ENCODE measurements at regions not wholly inside any gene's neighbourhood (a gene's known extent, or its start where the extent isn't known, plus 50 kb on each side); places are given as distances from the start of the nearest gene placed in this dataset.
"Not testable (repeated sequence)": the region's sequence is repeated elsewhere in the genome, so short reads cannot be mapped to it uniquely, and the experiment has no call there.

GRCh38 chr5:36786448-36787012, 90.0 kb upstream of the NIPBL start:
- DNase-seq, result no peak

DNA sequence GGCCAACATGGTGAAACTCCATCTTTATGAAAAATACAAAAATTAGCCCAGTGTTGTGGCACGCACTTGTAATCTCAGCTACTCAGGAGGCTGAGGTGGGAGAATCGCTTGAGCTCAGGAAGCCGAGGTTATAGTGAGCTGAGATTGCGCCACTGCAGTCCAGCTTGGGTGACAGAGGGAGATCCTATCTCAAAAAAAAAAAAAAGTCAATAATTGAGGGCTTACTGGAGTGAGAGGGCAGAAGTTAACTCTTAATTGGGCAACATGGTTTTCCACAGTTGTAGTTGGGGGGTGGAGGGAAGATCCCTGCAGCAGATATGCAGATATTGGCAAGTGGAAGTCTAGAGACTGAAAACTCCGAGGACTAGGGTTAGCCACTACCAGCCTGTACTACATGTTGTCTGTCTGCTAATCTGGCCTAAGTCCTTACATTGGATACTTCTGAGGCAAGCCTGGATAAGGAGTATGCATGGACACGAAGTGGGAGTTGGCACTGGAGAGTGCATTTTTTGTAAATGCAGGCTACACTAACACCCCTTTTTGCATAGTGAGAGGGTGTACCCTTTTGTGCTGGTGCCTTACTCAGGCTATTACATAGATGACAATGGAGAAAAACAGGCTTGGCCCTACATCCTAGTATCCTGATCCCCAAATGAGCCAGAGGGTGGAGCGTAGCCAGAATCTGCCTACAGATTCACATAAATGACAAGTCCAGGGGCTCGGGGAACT, 89.0 kb upstream of the NIPBL start:
- peak; percentile 50 for DNase-seq

DNA sequence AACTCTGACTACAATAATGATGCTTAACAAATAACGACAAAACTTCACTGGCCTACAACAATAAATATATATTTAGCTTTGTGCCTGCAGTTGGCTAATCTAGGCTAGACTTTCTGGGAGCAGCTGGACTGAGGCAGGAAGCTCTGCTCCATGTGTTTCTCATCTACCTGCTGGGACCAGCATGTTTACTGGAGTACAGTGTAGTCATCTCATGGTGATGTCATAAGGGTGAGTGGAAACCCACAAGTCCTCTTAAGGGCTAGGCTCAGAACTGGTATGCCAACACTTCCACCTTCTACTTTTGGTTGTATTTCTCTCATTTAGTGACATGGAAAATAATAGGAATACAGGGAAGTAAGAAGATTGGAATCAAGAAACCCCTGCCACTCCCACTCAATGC, 85.7 kb upstream of the NIPBL start:
- DNase-seq, result no peak

DNA sequence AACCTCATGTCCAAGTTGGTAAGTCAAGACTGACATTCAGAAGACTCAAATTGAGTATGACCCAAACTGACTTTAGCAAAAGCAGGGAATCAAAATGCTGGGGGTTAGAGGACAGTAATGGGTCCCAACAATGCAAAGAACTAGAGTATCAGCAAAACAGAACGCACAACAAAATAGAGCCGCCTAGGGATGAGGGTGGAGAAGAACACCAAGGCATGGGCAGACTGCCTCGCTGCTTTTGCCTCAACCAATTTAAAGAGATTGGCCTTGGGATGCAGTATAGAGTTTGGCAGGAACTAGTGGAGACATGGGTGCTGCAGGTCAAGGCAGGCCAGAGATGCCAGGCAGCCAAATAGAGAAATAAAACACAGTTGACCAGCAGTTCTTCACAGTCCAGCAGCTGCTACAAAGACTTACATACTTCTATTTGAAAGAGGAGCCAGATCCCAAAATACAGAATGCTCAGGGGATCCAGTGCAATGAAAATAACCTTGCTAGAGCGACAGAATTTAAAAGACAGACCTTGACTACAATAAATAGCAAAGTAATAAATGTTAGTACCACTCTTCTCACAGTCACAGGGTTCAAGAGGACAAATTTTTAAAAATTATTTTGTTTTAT, 83.9 kb upstream of the NIPBL start:
- DNase-seq, result no peak

DNA sequence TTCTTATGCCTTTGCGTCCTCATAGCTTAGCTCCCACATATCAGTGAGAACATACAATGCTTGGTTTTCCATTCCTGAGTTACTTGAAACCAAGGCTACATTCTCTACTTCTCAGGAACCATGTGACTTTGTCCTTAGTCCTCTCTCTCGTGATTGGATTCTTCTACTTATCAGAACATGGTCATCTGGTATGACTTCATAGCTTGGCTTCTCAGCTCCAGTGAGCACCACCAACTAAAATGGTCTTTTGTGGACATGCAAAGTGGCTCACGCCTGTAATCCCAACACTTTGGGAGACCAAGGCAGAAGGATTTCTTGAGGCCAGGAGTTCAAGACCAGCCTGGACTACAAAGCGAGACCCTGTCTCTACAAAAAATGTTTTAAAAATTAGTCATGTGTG, 81.2 kb upstream of the NIPBL start:
- DNase-seq, result no peak

- peak; percentile 13 for DNase-seq
These were observed 80.4 kb upstream of the NIPBL start for GRCh38 chr5:36796155-36796554.

GRCh38 chr5:36801523-36801922, 75.0 kb upstream of the NIPBL start:
- no peak for DNase-seq

- no peak for DNase-seq
These were observed 74.4 kb upstream of the NIPBL start for GRCh38 chr5:36802187-36802586.

DNA sequence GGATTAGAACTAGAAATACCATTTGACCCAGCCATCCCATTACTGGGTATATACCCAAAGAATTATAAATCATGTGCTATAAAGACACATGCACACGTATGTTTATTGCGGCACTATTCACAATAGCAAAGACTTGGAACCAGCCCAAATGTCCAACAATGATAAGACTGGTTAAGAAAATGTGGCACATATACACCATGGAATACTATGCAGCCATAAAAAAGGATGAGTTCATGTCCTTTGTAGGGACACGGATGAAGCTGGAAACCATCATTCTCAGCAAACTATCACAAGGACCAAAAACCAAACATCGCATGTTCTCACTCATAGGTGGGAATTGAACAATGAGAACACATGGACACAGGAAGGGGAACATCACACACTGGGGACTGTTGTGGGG, 63.3 kb upstream of the NIPBL start:
- not testable (repeated sequence) for DNase-seq

GRCh38 chr5:36815871-36816270, 60.7 kb upstream of the NIPBL start:
- peak; percentile 81 for DNase-seq

DNA sequence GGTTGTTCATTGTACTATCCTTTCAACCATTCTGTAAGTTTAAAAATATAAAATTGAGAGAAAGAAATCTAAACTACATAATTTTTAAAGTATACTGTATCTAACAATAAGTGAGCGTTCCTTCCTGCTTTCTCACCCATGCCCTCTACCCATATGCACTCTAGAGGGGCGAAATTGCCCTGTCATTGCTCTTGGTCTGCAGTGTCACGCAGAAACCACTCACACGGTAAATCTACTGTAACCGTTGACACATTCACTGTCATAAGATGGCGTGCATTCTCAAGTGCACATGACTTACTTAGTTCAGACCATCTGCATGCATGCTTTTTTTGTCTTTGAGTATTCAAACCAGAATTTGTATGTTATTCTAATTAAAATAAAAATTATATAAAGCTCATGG, 55.7 kb upstream of the NIPBL start:
- DNase-seq, result peak; percentile 95

- DNase-seq, result no peak
These were observed 49.9 kb upstream of the NIPBL start for GRCh38 chr5:36826694-36827093.
